GM19238 (cell line): ENCODE measurements at regions not wholly inside any gene's neighbourhood (a gene's known extent, or its start where the extent isn't known, plus 50 kb on each side); places are given as distances from the start of the nearest gene placed in this dataset.

Experiments used
- DNase-seq: peaks from one replicate; pipeline ENCODE4 v3.0.0; 2011; ENCODE audit warnings: low spot score; ENCODE audit not compliant: insufficient read length

GRCh38 chr1:4312024-4312423 is 342.4 kb upstream of the AJAP1 start:
- no peak for DNase-seq

DNA sequence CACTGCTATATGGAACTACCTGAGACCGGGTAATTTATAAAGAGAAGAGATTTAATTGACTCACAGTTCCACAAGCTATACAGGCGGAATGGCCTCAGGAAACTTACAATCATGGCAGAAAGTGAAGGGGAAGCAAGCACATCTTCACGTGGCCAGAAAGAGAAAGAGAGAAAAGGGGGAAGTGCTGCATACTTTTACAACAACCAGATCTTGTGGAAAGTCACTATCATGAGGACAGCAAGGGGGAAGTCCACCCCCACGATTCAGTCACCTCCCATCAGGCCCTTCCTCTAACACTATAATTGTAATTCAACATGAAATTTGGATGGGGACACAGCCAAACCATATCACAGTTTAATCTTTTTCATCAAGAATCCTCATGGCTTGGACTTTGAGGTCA is 339.2 kb upstream of the AJAP1 start:
- DNase-seq, result no peak

GRCh38 chr1:4317207-4317606 is 337.2 kb upstream of the AJAP1 start:
- DNase-seq, result no peak

DNA sequence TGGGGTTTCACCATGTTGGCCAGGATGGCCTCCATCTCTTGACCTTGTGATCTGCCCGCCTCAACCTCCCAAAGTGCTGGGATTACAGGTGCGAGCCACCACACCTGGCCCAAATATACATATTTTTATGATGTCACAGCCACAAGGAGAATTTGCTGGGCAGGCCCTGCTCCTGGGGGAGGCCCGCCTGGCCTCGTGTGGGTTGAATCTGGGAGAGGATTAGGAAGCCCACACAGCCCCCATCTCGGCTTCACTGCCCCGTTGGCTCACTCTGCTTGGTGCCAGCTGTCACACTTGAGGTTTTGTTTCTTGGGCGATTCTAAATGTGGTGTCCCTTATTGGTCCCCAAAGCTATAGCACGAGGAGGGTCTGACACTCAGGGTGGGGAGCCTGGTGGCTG is 335.7 kb upstream of the AJAP1 start:
- no peak for DNase-seq

- DNase-seq, result no peak
Observed at GRCh38 chr1:4319496-4319895, 334.9 kb upstream of the AJAP1 start.

DNA sequence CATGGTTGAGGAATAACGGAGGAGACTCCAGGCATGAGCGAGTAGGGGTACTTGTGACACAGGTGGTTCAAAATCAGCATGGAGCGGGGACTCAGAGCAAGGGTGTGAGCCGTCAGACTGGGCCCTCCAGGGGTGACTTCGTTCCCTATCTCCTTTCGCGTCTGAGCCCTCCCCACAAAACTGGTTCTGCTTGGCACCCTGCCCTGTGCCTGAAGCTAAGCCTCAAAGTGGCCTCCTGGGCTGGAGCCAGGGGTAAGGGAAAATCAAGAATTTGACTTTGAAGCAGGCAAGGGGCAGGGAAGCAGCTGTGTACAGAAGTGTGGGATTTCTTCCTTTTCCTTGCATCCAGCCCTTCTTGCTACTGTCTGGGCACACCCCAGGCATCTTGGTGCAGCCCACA is 331.5 kb upstream of the AJAP1 start:
- no peak for DNase-seq

DNA sequence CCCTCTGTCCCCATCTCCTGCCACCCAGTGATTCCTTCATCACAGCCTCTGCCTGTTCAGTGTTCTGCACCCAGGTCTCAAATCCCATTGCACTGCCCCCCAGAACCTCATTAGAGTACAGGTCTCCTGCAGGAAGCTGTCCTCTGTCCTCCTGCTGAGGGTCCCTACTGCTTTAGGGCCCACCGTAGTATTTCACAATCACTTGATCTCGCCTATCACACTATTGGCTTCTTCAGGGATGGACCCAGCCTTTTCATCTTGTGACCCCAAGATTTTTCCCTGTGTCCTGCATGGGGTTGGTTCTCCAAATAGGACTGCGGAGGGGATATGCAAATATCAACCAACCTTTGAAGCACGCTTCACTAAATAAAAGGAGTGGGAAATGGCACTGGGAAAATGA is 331.1 kb upstream of the AJAP1 start:
- DNase-seq, result no peak

DNA sequence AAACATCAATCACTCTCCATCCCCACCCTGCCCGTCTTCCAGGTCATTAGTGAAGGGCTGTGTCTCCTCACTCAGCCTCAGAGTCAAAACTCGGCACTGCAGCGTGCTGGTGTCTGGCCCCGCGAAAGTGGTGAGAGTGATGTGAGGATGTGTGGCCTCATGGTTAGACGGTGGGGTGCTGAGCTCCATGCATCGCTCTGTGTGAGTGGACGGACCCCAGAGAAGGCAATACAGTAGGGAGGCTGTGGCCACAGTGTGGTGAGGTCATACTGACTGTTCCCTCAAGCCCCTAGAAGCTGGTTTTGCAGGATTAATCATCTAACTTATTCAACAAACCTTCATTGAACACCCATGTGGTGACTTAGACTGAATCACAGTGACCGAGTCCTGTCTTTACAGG is 329.9 kb upstream of the AJAP1 start:
- no peak for DNase-seq

- no peak for DNase-seq
Observed at GRCh38 chr1:4327142-4327541, 327.3 kb upstream of the AJAP1 start.

- DNase-seq, result no peak
Observed at GRCh38 chr1:4328402-4329071, 325.9 kb upstream of the AJAP1 start.

DNA sequence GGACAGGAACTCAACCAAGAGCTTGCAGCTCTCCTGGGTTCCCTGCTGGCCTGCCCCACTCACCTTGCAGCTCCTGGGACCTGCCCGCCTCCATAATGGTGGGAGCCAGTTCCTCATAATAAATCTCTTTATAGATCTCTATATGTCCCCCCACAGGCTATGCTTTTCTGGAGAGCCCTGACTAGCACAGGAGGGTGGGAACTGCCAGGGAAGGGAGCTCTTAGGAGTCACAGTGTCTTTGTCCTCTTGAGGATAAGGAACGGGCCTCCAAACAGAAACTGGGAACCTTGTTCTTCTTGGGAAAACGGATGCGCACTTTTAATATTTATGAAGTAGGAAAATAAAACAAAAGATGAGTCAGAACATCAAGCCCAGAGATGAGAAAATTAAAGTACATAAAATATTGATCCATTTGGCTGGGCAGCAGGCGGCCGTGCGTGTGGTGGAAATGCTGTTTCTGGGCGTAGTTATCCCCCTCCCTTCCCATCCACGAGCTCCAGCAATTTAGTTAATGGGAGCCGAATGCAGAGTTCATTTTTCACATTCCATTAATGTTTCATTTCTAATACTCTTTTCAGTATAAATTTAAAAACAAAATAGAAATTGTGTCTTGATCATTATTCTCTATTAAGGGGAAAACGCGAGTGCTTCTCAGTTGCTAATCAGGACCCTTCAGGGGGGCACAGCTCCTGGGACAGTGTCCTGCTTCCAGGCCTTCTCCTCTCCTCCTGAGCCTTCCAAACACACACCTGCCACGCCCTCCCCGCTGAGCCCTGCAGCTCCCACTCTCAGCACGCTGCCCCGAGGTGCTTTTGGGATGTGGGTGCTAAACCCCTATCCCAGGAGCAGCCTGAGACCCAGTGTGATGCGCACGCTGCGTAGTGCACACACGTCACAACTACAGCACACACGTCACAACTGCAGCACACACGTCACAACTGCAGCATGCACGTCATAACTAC is 323.3 kb upstream of the AJAP1 start:
- DNase-seq, result no peak

DNA sequence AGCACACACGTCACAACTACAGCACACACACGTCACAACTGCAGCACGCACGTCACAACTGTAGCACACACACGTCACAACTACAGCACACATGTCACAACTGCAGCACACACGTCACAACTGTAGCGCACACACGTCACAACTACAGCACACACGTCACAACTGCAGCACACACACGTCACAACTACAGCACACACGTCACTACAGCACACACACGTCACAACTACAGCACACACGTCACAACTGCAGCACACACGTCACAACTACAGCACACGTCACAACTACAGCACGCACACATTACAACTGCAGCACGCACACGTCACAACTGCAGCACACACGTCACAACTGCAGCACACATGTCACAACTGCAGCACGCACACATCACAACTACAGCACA is 322.6 kb upstream of the AJAP1 start:
- DNase-seq, result no peak

- no peak for DNase-seq
Observed at GRCh38 chr1:4336507-4336906, 317.9 kb upstream of the AJAP1 start.

GRCh38 chr1:4341421-4341820 is 313.0 kb upstream of the AJAP1 start:
- DNase-seq, result no peak

GRCh38 chr1:4344065-4344732 is 310.2 kb upstream of the AJAP1 start:
- peak; percentile 13 for DNase-seq

DNA sequence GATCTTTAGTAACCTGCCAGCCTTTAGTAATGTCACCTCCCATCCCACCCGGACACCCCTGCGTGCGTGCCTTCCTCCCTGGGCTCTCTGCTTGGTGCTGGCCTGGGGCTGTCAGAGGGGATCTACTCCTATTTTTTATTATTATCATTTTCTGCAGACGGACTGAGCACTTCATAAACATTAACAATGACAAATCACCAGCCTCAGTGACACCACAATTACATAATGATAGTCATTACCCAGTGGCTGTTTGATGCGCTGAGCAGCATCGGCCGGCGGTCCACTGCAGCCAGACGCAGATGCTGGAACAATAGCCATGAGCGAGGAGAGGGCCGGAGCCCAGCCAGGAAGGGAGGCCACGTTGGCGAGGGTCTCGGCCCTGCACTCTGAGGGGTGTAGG is 309.3 kb upstream of the AJAP1 start:
- DNase-seq, result no peak

DNA sequence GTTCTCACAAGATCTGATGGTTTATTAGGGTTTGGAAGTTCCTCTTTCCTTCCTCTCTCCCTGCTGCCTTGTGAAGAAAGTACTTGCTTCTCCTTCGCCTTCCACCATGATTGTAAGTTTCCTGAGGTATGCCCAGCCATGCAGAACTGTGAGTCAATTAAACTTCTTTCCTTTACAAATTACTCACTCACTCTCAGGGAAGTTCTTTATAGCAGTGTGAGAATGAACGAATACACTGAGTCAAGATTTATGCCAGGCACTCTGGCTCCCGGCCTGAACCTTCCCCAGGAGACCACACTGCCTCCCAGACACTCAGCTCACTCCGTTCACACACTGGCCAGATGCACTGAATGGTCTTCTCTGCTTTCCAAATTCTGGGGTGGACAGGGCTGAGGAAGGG is 308.3 kb upstream of the AJAP1 start:
- no peak for DNase-seq

- no peak for DNase-seq
Observed at GRCh38 chr1:4351453-4351852, 303.0 kb upstream of the AJAP1 start.

- DNase-seq, result no peak
Observed at GRCh38 chr1:4353090-4353856, 301.1 kb upstream of the AJAP1 start.

DNA sequence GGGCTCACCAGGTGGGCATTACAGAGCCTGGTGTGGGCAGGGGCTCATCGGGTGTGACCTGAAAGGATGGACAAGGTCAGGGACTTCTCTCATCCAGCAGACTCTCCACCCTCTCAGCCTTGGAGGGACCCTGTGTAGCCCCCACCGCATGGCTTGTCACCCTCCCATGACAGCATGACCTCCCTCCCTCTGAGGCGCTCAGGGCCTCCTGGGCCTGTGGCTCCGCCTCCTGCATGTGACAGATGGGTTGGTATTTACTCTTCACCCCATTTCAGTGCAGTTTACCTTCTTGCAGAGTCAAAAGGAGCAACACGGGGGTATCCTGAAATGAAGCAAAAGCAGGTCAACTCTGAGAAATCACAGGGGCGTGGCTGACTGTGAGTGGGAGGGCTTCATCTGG is 298.6 kb upstream of the AJAP1 start:
- DNase-seq, result no peak

GRCh38 chr1:4362314-4363044 is 291.9 kb upstream of the AJAP1 start:
- DNase-seq, result no peak
